CD4-positive, alpha-beta T cell treated with Interleukin-17A for 1 hour (primary cell): ENCODE measurements at regions not wholly inside any gene's neighbourhood (a gene's known extent, or its start where the extent isn't known, plus 50 kb on each side); places are given as distances from the start of the nearest gene placed in this dataset.

Experiments used
- DNase-seq: peaks from one replicate; pipeline ENCODE4 v3.0.0-alpha.2; 2020

GRCh38 chr5:139733698-139734538, 61.7 kb upstream of the PSD2 start:
- DNase-seq = no peak

GRCh38 chr5:139734539-139734916, 61.1 kb upstream of the PSD2 start:
- DNase-seq = no peak

GRCh38 chr5:139738193-139739149, 57.1 kb upstream of the PSD2 start:
- DNase-seq = no peak

- DNase-seq = no peak
Measured at GRCh38 chr5:139739150-139739974, 56.2 kb upstream of the PSD2 start.

GRCh38 chr5:139740138-139740991, 55.2 kb upstream of the PSD2 start:
- no peak for DNase-seq

GRCh38 chr5:139740992-139741672, 54.5 kb upstream of the PSD2 start:
- no peak for DNase-seq

GRCh38 chr5:139741823-139742172, 53.8 kb upstream of the PSD2 start:
- no peak for DNase-seq

GRCh38 chr5:139742173-139742903, 53.3 kb upstream of the PSD2 start:
- DNase-seq = no peak

GRCh38 chr5:139743001-139743771, 52.4 kb upstream of the PSD2 start:
- no peak for DNase-seq

GRCh38 chr5:139743804-139744203, 51.8 kb upstream of the PSD2 start:
- DNase-seq = no peak

- no peak for DNase-seq
Measured at GRCh38 chr5:139744471-139745131, 51.0 kb upstream of the PSD2 start.

- no peak for DNase-seq
Measured at GRCh38 chr5:139745132-139745799, 50.3 kb upstream of the PSD2 start.

GRCh38 chr5:139745800-139746690, 49.6 kb upstream of the PSD2 start:
- peak; percentile 64 for DNase-seq
